Activated CD8-positive, alpha-beta memory T cell treated with anti-CD3 and anti-CD28 coated beads, Interleukin-2, amount 50 U/mL, for 1 hour (primary cell): ENCODE measurements at regions not wholly inside any gene's neighbourhood (a gene's known extent, or its start where the extent isn't known, plus 50 kb on each side); places are given as distances from the start of the nearest gene placed in this dataset.

ENCODE experiments used
- DNase-seq: peaks from one replicate; pipeline ENCODE4 v3.0.0-alpha.2; 2020; ENCODE audit errors: extremely low read depth

DNA sequence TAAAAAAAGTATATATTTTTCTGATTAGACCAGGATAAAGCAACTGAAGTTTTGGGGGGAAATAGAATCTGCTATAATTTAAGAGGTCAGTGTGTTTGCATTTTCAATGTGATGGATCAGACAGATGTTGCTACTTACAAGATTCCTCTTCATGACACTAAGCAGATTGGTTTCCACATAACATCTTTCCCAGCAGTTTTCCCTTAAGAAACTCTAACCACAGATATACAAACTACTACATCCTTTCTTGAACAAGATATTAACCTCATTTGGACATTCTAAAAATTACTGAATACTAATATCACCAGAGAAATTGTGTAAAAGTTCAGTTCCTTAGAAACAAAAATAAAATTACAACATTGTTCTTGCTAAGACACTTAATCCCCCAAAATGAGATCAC lies 106.7 kb upstream of the GUCY1A1 start:
- no peak for DNase-seq

DNA sequence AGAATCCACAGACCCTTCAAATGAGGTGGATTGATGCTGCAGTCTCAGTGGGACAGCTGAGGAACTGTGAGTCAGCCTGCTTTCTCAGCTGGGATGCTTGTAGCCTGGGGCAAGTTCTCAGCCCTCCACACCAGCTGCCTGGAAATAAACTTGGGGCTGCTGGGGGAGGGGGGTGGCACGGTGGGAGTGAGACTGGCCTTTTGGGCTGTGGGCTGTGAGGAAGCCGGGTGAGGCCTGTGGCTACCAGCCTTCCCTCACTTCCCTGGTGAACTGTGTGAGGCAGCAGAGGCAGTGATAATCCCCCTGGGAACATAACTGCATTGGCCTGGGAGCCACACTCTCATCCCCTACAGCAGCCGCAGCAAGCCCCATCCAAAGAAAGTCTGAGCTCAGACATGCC lies 114.5 kb upstream of the GUCY1A1 start:
- DNase-seq, result no peak

DNA sequence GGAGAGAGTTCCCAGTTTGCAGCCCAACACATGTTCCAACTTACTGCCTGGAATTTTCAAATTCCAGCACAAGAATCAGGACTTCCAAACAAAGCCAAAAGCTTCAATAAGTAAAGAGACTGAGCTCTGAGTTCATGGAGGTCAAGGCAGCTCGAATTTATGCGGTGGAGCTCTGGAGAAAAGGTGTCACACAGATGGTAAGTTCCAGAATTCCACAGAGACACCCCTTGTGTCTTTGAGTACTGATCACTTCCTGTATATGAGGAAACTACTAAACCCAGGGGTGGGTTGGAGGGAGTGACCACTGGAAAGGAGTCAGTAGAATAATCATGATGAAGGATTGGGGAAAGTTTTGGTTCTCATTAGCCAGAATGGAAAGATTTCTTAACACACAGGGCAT lies 118.5 kb upstream of the GUCY1A1 start:
- DNase-seq, result no peak

DNA sequence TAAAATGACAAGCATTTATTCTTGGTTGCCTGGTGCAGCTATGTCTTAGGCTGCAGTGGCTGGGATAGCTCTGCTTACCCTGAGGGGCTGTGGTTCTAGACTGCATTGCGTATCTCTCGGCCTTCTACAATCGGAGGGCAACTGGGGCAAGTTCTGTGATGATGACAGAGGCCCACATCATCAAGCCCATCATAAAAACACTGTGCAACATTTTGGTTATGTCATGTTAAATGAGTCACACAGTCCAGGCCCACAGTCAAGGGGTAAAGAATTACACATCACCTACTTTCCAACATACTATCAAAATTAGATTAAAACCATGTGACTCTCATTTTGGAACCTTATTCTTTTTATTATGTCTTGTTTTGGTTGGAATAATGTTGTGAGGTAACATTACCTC lies 120.2 kb upstream of the GUCY1A1 start:
- no peak for DNase-seq

DNA sequence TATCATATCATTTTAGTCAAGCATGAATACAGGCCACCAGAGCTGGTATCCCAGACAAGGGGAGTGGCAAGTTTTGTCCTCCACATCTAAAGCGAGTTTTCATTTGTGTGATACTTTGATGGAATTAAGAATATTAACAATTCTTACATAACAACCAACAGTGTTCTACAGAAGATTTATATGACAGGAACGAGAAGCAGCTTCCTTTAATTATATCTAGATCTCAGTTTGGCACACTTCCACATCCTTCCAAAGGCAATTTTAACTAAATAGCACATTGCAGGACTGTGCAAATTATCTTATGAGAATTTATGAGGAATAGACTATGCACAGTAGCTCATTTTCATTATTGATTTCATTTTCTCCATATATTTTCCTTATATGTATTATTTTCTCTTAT lies 121.2 kb upstream of the GUCY1A1 start:
- no peak for DNase-seq

DNA sequence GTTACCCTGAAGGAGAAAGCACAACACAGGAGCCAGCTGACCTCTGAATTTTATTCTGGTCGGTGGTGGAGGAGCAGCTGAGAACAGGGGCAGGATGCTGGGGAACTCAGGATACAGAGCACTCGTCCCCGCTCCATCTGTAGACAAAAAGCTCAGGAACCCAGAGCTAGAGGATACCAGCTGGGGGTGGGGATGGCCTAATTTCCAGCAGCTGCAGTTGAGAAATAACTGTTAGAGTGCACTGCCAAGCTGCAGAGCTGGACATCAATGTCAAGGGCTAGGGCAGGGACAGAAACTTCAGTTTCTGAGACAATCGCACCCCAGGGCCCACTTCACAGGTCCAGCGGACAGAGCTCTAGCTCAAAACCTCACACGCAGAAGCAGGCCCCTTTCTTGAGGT lies 122.1 kb upstream of the GUCY1A1 start:
- DNase-seq, result no peak

DNA sequence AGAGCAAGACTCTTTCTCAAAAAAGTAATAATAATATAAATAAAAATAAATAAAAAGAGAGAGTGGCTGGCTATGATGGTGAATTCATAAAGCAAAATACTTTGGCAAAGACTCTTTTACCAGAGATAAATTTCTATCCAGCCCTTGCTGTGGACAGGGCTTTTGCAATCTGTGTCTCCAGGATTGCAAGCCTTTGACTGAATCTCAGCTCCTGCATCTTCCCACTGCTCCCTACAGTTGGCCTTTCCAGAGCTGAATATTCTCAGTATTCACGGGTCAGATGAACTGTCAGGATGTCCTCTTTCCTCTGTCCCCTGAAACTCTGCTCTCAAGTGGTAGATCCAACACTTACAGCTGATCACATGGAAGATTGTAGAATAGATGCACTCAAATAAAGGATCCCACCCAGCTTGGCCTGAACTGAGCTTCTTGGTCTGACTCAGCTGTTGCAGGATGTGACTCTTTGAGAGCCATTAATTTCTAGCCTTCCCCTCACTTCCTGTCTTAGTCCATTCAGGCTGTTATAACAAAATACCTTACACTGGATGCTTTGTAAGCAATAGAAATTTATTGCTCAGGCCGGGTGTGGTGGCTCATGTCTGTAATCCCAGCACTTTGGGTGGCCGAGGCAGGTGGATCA lies 123.4 kb upstream of the GUCY1A1 start:
- no peak for DNase-seq

DNA sequence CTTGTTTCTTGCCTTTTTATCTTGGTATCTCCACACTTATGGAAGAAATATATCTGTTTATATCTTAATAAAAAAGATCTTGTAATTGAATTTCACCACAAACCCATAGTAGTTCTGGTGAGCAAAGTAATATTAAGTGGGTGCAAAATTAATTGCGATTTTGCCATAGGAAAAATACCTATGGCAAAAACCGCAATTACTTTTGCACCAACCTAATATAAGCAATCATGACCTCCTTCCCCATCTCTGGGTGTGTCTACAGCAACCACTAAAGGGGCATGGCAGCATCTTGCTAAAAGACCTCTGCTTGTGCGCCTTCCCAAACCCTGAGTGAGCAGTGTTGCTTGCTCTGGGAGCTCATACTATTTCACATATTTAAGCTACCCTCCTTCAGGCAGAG lies 124.2 kb upstream of the GUCY1A1 start:
- DNase-seq, result no peak

DNA sequence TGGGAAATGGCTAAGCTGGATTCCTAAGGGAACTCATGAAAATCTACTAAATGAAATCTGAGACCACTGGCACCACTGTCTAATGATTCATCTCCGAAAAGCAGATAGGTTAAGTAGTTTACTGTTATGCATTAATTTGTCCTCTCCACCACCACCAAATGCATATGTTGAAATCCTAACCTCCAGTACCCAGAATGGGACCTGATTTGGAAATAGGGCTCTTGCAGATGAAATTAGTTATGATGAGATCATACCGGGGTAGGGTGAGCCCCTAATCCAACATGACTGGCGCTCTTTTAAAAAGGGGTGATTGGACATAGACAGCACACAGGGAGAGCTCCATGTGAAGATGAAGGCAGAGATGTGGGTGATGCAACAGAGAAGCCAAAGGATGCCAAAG lies 124.9 kb upstream of the GUCY1A1 start:
- no peak for DNase-seq

DNA sequence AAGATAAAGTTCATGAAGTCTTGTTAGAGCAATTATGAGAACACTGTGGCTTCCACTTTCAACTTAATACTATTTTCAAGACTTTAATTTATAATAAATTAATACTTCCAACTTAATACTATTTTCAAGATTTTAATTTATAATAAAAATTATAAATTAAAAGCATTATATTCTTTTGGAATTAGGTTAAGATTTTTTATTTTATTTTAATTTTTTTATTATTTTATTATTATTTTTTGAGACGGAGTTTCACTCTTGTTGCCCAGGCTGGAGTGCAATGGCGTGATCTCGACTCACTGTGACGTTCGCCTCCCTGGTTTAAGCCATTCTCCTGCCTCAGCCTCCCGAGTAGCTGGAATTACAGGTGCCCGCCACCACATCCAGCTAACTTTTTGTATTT lies 126.0 kb upstream of the GUCY1A1 start:
- DNase-seq, result no peak

DNA sequence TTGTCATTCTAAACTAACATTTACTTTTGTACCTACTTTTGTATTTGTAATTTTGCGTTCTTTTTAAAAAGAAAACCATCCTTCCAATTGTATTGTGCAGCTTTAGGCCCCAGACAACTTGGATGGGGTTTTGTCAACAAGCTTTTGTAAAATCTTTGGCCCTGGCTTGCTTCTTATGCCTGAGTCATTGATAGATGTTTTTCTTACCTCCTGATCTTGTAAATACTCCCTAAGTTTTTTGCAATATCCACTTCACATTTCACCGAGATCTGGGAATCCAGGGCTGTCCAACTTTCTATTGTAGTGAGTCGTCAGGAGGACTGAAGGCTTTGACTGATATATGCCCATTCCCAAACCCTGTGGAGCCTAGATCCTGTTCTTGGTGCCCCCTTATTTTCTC lies 126.9 kb upstream of the GUCY1A1 start:
- no peak for DNase-seq

DNA sequence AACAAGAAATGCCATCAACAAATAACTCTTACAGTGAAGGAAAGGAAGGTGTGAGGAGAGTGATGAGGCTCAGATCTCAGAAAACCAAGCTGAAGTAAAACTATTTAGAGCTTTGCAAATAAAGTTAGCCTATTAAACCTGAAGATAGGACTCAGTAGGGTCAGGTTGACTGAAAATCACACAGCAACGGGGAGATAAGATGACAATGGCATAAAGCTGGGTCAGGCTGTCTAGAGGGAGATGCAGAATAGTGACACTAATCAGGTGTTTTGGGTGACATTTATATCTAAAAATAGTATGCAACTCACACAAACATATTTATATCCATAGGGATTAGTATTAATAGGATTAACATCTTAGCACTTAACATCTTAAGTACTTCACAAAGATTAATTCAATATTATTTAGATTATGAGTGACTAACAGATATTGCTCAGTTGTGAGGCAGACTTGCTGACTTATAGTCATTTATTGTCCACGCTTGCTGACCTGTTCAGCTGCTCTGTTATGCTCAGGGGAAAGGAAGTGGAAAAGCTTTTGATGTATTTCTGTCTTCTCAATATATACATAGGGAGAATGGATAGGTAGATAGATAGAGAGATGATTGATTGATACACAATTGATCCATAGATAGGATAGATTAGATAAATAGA lies 130.7 kb upstream of the GUCY1A1 start:
- DNase-seq, result no peak

DNA sequence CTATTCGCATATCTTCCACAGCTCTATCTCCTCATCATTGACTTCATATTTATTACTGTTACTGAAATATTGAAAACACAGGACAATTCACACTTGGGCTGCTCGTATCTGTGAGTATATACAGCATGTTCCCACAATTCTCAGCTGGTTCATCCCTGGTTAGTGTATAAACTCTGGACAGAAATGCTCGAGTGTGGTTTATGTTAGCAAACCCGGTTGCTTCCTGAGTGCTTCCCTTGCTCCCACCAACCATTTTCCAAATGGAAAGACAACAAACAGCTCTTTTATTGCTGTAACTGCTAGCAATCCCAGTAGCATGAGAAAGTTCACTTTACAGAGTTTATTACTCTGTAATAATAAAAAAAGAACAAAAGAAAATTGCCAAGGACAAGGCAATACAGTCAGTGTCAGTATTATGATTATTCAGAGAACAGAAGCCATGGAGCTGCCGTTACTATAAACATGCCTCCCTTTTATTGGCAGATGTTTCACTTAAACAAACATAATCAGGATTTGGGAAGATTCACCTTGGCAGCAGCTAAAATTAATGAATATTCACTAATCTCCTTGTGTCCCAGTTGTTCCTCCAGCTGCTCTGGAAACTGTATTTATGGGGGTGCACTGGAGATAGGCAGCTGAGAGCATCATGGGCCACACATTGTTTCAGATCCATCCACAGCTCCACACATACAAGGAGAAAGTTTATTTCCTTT lies 134.1 kb upstream of the GUCY1A1 start:
- no peak for DNase-seq

DNA sequence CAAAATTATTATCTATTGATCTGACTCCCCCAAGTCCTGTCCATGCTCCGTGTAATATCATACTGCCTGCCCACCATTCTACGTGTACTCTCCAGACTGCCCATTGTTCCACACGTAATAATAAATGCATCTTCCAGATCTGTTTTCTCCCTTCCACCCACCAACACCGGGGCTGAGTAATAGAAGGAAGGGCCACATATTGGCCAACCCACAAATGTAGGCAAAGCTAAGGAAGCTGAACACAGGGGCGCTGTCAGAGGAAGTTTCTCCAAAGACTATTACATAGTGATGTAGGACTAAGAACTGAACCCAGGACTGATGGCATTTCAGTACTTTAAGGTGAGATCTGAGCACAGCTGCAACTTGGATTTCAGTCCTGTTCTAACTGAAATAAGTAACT lies 135.8 kb upstream of the GUCY1A1 start:
- DNase-seq, result no peak

DNA sequence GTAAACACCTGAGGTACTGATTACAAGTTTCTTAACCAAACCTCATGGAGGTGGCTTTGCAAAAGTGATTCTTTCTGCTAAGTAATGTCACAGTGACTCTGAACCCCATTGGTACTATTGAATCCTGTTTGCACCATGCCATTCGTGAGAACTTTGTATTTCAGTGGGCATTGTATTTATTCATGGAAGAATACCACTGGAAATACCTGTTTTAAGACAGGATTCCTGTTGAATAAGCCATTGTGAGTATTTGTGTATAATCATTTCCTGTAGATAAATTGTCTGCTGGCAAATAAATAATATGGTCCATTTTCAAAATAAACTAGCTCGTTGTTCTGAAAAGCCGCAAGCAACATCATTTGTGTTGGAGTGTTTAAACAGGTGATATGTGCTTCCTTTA lies 136.4 kb upstream of the GUCY1A1 start:
- no peak for DNase-seq

DNA sequence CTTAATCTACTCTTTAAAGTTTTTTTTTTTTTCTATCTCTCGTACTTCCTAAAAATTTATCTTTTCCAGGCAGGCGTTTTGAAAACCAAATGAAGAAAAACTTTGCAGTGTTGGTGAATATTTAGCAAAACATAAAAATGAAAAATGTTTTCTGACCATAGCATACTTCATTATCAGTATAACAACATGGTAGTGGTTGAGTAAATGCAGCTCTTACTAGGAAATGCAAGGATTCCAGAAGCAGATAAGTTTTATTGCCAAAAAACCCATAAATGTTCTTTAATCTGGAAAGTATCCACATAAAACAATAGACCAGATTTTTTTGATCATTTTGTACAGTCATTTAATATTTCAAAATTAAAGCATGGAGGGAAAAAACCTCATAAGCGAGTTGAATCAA lies 136.9 kb upstream of the GUCY1A1 start:
- DNase-seq, result no peak

DNA sequence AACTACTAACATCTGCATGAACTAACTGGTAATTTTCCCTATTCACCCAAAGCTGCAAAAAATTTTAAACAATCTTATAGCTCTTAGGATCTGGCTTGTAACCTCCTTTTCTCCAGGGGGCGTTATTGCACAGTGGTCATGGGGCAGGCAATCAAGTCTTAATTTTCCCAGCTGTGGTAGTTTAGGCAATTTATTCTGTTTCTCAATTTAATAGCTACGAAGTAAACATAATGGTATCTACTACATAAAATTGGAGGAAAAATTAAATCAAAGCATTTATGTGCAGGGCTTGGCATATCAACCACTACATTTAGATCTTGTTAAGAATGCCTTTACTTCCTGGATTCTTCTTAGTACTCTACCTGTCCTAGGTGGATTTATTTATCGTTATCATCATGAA lies 137.4 kb upstream of the GUCY1A1 start:
- no peak for DNase-seq

DNA sequence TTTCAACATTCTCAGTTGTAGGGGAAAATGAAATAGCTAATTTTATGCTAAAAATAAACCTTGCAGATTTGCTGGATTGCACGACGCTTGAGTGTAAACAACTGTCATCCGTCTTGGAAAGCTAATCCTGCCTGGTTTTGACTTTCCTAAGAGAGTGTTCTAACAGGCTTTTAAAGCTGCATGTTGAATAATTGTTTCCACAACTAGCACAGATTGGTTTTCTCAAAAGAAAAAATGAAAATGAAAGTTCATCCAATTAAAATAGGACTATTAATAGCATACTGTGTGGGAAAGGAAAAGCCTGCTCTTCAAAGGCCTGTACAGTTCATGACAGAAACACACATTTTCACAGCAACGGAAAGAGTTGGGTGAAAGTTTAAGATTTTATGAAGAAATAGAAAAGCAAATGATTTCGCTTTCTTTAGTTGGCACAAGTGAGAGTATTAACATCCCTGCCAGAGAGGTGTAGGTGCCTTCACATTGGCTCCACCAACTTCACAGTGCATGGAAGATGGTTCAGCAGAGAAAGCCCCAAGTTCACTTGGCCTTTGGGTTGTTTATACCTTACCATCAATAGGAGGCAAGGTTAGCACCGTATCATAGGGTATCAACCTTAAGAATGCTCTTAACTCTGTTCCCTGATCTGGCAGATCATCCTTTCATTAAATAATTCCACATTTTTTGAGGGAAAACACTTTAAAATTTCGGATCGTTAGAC lies 140.0 kb upstream of the GUCY1A1 start:
- DNase-seq, result no peak

DNA sequence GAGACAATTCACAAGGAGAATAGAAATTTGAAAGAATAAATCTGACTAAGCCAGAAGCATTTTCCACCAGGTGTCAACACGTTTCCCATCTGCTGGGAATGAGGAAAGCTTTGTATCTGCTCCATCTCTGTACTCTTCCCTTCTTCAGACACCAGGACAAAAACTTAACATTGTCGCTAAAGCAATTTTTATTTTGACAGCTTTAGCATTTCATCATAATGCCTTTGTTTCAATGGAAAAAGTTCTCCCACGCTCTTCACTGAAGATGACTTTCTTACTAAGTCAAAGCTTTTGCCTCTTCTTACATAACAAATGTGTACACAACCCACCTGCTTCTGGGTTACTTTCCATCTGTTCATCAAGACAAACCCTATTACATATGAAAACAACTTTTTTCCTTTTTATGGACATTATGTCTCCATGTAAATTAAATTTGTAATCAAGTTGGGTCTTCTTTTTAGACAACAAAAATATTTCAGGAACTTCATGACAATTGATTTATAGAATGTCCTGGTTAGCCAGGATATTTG lies 141.7 kb upstream of the GUCY1A1 start:
- no peak for DNase-seq

DNA sequence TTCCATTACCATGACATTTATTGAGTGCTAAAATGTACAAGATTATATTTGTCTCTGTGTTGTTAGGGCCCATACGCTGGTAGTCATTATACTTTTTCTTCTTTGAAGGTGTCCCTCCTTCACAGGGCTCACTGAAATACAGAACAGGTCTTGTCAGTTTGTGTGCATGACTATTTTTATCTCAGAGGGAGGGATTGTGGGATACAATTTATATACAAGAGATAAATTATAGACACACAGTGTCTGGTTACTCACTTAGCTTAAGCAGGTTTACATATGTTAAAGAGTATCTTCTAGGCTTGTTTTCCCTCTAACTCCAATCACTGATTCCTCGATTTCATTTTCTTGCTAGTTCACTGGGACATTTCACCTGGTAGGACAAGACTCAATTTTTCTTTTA lies 143.3 kb upstream of the GUCY1A1 start:
- DNase-seq, result no peak

DNA sequence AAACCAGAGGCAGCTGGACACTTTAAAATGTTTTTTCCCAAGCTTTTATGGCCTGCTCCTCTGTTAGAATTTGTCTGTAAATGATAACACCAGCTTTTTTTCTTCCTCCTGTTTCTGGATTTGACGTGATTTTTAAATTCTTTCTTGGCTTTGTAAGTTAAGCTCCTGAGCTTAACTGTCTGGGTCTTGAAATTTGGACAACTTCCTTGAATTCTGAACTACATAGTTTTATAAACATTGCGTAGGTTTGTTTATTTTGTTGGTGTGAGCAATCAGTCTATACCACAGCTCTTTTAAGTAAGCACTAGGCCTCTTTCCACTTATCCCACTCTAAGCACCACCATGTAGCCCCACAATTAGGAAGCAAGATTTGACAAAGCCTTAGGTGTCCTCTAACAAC lies 144.4 kb upstream of the GUCY1A1 start:
- no peak for DNase-seq

DNA sequence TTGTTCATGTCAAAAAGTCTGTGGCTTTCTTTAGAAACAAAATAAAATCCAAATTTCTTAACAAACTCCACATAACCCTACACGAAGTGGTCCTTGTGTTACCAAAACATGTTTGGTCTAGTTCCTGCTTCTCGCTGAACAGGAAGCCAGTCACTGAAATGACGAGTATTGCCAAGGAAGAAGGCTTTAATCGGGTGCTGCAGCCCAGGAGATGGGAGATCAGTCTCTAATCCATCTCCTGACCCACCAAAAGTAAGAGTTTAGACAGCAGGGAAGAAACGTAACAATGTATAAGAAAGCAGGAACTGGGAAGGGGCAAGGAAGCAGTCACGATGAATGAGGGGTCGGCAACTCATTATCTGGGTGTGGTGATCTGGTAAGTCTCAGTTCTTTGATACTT lies 144.6 kb upstream of the MAP9 start:
- no peak for DNase-seq
